HG02588 (cell line): ENCODE measurements at regions not wholly inside any gene's neighbourhood (a gene's known extent, or its start where the extent isn't known, plus 50 kb on each side); places are given as distances from the start of the nearest gene placed in this dataset.
"Not testable (repeated sequence)": the region's sequence is repeated elsewhere in the genome, so short reads cannot be mapped to it uniquely, and the experiment has no call there.

Source experiments
- ATAC-seq: cut with Tn5 transposase; IDR thresholded peaks from one replicate; pipeline ENCODE4 v1.9.1; 2021; ENCODE audit warnings: mild to moderate bottlenecking, moderate library complexity; ENCODE audit not compliant: unreplicated experiment

DNA sequence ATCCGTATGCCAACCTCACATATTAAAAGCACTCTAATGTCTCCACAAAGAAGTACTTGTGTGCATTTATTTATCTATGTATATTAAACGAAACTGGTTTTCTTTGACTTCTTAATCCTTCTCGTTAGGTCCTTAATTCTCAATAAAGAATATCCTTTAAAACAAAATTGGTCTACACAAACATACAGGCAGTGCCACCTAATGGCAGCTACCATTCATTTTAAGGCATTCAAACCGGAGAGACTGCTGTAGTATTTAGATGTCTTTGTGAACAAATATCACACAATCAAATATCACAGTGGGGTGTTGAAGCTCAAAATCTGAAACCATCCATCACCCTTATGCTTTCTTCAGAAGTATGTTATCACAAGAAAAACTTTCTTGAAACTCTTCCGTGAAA, 96.6 kb upstream of the IRAK1BP1 start:
- ATAC-seq: no peak

DNA sequence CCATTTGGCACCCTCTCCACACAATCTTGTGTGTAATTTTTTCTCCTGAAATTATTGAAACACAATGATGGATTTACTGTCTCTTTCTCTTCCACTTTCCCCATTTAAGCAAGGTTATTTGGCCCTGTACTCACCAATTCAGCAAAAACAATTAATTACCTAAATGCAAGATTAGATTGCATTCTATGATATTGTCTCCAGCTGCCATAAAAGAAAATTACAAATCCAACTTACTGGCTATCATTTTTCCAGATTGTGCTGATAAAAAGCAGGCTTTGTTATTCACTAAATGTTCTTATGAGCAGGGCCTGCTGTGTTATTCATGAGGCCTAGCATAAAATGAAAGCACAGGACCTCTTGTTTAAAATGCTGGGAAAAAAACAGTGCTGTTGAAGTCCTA, 95.8 kb upstream of the IRAK1BP1 start:
- ATAC-seq: no peak

DNA sequence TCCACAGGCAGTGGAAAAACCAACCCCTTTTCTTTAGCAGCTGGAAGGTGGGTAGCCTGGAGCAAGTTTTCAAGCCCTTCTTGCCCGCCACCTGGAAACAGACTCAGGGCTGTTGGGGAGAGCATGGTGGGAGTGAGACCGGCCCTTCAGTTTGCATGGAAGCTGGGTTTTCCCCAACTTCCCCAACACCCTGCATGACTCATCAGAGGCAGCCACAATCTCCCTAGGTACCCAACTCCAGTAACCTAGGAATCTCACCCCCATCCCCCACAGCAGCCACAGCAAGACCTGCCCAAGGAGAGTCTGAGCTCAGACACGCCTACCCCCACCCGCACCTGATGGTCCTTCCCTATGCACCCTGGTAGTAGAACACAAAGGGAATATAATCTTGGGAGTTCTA, 86.3 kb upstream of the IRAK1BP1 start:
- no peak for ATAC-seq

DNA sequence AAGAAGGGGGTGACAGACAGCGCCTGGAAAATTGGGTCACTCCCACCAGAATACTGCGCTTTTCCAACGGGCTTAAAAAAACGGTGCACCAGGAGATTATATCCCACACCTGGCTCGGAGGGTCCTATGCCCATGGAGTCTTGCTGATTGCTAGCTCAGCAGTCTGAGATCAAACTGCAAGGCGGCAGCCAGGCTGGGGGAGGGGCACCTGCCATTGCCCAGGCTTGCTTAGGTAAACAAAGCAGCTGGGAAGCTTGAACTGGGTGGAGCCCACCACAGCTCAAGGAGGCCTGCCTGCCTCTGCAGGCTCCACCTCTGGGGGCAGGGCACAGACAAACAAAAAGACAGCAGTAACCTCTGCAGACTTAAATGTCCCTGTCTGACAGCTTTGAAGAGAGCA, 84.0 kb upstream of the IRAK1BP1 start:
- ATAC-seq: not testable (repeated sequence)

DNA sequence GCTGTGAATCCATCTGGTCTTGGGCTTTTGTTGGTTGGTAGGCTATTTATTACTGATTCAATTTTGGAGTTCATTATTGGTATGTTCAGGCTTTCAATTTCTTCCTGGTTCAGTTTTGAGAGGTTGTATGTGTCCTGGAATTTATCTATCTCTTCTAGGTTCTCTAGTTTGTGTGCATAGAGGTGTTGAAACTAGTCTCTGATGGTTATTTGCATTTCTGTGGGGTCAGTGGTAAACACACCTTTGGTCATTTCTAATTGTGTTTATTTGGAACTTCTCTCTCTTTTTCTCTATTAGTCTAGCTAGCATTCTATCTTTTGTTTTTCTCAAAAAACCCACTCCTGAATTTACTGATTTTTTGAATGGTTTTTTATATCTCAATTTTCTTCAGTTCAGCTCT, 70.1 kb upstream of the IRAK1BP1 start:
- no peak for ATAC-seq

DNA sequence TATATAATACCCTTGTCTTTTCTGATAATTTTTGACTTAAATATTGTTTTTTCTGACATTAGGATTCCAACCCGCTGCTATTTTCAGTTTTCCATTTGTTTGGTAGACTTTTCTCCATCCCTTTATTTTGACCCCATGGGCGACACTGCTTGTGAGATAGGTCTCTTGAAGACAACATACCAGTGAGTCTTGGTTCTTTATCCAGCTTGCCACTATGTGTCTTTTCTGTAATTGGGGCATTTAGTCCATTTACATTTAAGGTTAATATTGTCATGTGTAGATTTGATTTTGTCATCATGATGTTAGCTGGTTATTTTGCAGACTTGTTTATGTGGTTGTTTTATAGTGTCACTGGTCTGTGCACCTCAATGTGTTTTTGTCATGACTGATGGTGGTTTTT, 67.7 kb upstream of the IRAK1BP1 start:
- ATAC-seq: no peak

DNA sequence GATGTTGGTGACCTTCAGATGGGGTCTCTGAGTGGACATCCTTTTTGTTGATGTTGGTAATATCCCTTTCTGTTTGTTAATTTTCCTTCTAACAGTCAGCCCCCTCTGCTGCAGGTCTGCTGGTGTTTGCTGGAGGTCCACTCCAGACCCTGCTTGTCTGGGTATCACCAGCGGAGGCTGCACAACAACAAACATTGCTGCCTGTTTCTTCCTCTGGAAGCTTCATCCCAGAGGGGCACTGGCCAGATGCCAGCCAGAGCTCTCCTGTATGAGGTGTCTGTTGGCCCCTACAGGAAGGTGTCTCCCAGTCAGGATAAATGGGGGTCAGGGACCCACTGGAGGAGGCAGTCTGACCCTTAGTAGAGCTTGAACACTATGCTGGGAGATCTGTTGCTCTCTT, 60.6 kb upstream of the IRAK1BP1 start:
- ATAC-seq: not testable (repeated sequence)

DNA sequence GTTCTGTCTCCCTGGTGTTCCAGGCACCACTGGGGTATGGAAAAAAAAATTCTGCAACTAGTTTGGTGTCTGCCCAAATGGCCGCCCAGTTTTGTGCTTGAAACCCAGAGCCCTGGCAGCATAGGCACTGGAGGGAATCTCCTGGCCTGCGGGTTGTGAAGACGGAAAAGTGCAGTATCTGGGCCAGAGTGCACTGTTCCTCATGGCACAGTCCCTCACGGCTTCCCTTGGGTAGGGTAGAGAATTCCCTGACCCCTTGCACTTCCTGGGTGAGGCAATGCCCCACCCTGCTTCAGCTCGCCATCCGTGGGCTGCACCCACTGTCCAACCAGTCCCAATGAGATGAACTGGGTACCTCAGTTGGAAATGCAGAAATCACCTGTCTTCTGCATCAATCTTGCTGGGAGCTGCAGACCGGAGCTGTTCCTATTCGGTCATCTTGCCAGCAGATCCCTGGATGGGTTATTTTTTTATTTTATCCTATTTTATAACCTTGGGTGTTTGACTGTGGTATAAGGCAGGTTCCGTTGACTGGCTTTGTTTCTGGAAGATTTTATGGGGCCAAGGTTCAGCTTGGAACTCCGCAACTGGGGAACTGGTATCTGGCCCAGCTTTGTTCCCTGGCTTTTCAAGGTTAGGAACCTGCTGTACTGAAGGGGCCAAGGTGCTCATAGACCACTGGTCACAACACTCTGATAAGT, 59.5 kb upstream of the IRAK1BP1 start:
- not testable (repeated sequence) for ATAC-seq

DNA sequence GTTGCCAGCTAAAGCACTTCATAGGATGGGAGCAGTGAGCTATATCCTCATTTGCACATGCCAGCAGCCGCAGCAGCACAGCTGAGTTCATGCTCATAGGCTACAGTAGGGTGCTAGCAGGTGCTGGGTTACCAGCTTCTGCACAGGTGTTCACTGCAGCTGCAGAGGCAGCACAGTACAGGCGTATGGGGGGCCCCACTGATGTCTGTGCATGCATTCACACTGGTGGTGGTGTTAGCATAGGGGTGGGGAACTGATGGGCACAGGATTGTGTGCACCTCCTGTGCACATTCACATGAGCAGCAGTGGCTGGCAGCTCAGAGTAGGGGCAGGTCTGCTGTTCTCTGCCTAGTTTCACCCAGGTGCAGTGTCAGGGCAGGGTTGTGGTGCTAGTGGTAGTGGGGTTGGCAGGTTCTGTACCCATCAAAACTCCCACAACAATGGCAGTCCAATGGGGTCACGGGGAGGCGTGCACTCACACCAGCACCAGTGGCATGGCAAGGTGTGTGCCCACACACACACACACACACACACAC, 58.9 kb upstream of the IRAK1BP1 start:
- no peak for ATAC-seq

DNA sequence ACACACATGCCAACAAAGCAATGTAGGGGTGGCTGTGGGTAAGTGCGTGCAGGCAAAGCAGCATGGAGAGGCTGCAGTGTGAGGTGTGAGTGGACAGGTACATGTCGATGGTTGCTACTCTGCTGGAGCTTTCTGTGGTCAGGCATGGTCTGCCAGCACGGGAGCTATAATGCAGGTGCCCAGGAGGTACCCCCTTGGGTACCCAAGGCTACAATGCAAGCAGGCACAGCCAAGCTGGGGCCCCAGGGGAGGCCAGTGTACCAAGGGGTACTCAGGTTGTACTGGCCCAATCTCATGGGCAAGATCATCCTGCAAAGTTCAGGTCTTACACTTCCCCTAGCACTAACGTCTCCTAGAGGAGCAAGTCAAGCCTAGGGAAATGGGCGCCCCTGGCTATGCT, 58.4 kb upstream of the IRAK1BP1 start:
- no peak for ATAC-seq

DNA sequence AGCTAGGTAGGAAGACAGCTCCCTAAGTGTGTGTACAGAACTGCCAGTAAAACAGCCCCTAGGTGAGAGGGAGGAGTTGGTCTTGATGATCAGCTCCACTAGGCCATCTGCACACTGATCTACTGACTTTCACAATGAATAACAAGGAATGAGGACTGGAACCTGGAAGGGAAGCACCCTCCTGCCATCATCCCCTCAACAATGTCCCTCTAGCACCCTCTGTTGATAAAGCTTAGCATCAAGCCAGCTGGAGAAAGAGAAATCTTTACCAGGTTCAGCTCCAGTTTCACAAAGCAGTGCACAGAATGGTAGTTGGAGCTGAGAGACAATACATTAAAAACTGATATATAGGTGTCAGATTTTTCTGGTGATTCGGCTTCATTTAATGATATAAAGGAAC, 57.2 kb upstream of the IRAK1BP1 start:
- ATAC-seq: no peak

DNA sequence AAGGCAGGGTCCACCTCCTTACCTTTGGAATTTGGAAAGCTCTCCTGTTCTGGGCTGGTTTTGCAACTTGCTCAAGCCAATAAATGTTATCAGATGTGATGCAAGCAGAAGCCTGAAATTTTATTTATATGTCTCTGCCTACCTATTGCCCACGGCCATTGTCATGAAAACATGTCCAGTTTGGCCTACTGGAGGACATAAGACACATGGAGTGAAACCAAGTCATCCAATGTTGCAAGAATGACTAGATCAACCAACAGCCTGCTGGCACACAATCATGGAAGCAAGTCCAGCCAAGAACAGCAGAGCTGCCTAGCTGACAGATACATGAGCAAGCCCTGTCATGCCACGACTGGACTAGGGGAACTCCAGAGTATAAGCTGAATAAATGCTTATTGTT, 56.7 kb upstream of the IRAK1BP1 start:
- ATAC-seq: no peak
